Neural progenitor cell (in vitro differentiated cells): ENCODE measurements at regions not wholly inside any gene's neighbourhood (a gene's known extent, or its start where the extent isn't known, plus 50 kb on each side); places are given as distances from the start of the nearest gene placed in this dataset.

Experiments used
- DNase-seq: peaks from one replicate; pipeline ENCODE4 v3.0.0-alpha.2; 2016; ENCODE audit warnings: low spot score
- H2AFZ ChIP-seq: fragments of 200-600 bp; sonication (generic); replicated peaks from 2 replicates; pipeline ENCODE4 v1.6.1; 2016; ENCODE audit warnings: antibody characterized with exemption
- H3F3A ChIP-seq: fragments of 200-600 bp; sonication (generic); 2 replicates; pipeline ENCODE4 v1.6.1; 2016; ENCODE audit warnings: antibody characterized with exemption, low read depth
- H3K27ac ChIP-seq: fragments of 200-600 bp; sonication (generic); 2 replicates; pipeline ENCODE4 v1.5.1; 2016; ENCODE audit warnings: mild to moderate bottlenecking
- H3K27me3 ChIP-seq: fragments of 200-600 bp; sonication (generic); 2 replicates; pipeline ENCODE4 v1.6.1; 2016; ENCODE audit warnings: mild to moderate bottlenecking, moderate library complexity
- H3K36me3 ChIP-seq: fragments of 200-600 bp; sonication (generic); 2 replicates; pipeline ENCODE4 v1.5.1; 2016
- H3K4me1 ChIP-seq: fragments of 200-600 bp; sonication (generic); 2 replicates; pipeline ENCODE4 v1.6.1; 2016; ENCODE audit warnings: mixed run types
- H3K4me2 ChIP-seq: fragments of 200-600 bp; sonication (generic); 2 replicates; pipeline ENCODE4 v1.6.1; 2016
- H3K4me3 ChIP-seq: fragments of 200-600 bp; sonication (generic); 2 replicates; pipeline ENCODE4 v1.5.1; 2016
- H3K79me2 ChIP-seq: fragments of 200-600 bp; sonication (generic); 2 replicates; pipeline ENCODE4 v1.6.1; 2016; ENCODE audit warnings: low read depth
- H3K9ac ChIP-seq: fragments of 200-600 bp; sonication (generic); 2 replicates; pipeline ENCODE4 v1.6.1; 2016
- H3K9me3 ChIP-seq: fragments of 200-600 bp; sonication (generic); 2 replicates; pipeline ENCODE4 v1.5.1; 2016; ENCODE audit warnings: low read depth
- H4K20me1 ChIP-seq: fragments of 200-600 bp; sonication (generic); 2 replicates; pipeline ENCODE4 v1.6.1; 2016; ENCODE audit warnings: low read depth
- H3K27ac Mint-ChIP-seq: 3 replicates; pipeline ENCODE4 v1.8.0; 2021; ENCODE audit warnings: mixed read lengths
- H3K27me3 Mint-ChIP-seq: 2 replicates; pipeline ENCODE4 v1.8.0; 2022; ENCODE audit warnings: low read depth, mild to moderate bottlenecking, inconsistent platforms, moderate library complexity, mixed read lengths; ENCODE audit not compliant: insufficient read depth
- H3K36me3 Mint-ChIP-seq: 3 replicates; pipeline ENCODE4 v1.8.0; 2021; ENCODE audit warnings: mixed read lengths
- H3K4me1 Mint-ChIP-seq: 3 replicates; pipeline ENCODE4 v1.8.0; 2021; ENCODE audit warnings: mixed read lengths
- H3K4me3 Mint-ChIP-seq: 3 replicates; pipeline ENCODE4 v1.8.0; 2021; ENCODE audit warnings: mild to moderate bottlenecking, moderate library complexity, mixed read lengths
- H3K9me3 Mint-ChIP-seq: 3 replicates; pipeline ENCODE4 v1.8.0; 2020; ENCODE audit warnings: mixed read lengths
- CTCF ChIP-seq: fragments of 200-600 bp; sonication (generic); IDR thresholded peaks from 2 replicates; pipeline ENCODE4 v1.5.1; 2017; ENCODE audit warnings: antibody characterized with exemption, mild to moderate bottlenecking
- EZH2 ChIP-seq: fragments of 200-600 bp; sonication (generic); IDR thresholded peaks from 2 replicates; pipeline ENCODE4 v1.6.1; 2017; ENCODE audit warnings: antibody characterized with exemption, mild to moderate bottlenecking, moderate library complexity
- EZH2phosphoT487 ChIP-seq: fragments of 200-600 bp; sonication (generic); IDR thresholded peaks from 2 replicates; pipeline ENCODE4 v1.6.1; 2017; ENCODE audit warnings: antibody characterized with exemption

- Histone ChIP-seq H3F3A (no peaks in the 10 kb centered on the region), H3K27me3 (no peaks in the 10 kb centered on the region), H2AFZ (no peak overlapping the region), H3K4me2 (no peak overlapping the region), H3K27ac (no peak overlapping the region), H3K4me1 (no peaks in the 10 kb centered on the region), H3K36me3 (no peaks in the 10 kb centered on the region), H3K9ac (no peak overlapping the region), H4K20me1 (no peaks in the 10 kb centered on the region), H3K9me3 (no peaks in the 10 kb centered on the region), H3K79me2 (no peaks in the 10 kb centered on the region), H3K4me3 (no peak overlapping the region)
- no peak overlapping the region for H3K4me3 Mint-ChIP-seq
- no peaks in the 10 kb centered on the region for H3K9me3 Mint-ChIP-seq
- peak; percentile 9 for DNase-seq
- H3K36me3 Mint-ChIP-seq = no peaks in the 10 kb centered on the region
- H3K4me1 Mint-ChIP-seq = no peaks in the 10 kb centered on the region
- TF ChIP-seq CTCF (peak; percentile 43), EZH2phosphoT487 (no peak)
- H3K27me3 Mint-ChIP-seq = no peaks in the 10 kb centered on the region
- no peak overlapping the region for H3K27ac Mint-ChIP-seq
Observed at GRCh38 chr6:68313911-68314310, 321.2 kb upstream of the ADGRB3 start.

GRCh38 chr6:68307301-68307700, 327.8 kb upstream of the ADGRB3 start:
- Mint-ChIP-seq H3K4me1 (no peaks in the 10 kb centered on the region), H3K4me3 (no peak overlapping the region), H3K9me3 (peaks cover 2% of the 10 kb centered on the region), H3K27ac (no peak overlapping the region), H3K27me3 (peaks cover 6% of the 10 kb centered on the region), H3K36me3 (no peaks in the 10 kb centered on the region)
- Histone ChIP-seq H3K4me1 (no peaks in the 10 kb centered on the region), H3K4me3 (no peak overlapping the region), H3K9me3 (no peaks in the 10 kb centered on the region), H2AFZ (no peak overlapping the region), H3F3A (no peaks in the 10 kb centered on the region), H4K20me1 (no peaks in the 10 kb centered on the region), H3K79me2 (no peaks in the 10 kb centered on the region), H3K36me3 (no peaks in the 10 kb centered on the region), H3K27me3 (no peaks in the 10 kb centered on the region), H3K9ac (no peak overlapping the region), H3K27ac (no peak overlapping the region), H3K4me2 (no peak overlapping the region)
- TF ChIP-seq EZH2phosphoT487 = no peak
- no peak for TF ChIP-seq EZH2
- no peak for TF ChIP-seq CTCF
- DNase-seq = no peak

- peaks cover 2% of the 10 kb centered on the region for H3K9me3 Mint-ChIP-seq
- no peaks in the 10 kb centered on the region for H3K4me1 ChIP-seq
- TF ChIP-seq CTCF (no peak), EZH2 (no peak), EZH2phosphoT487 (no peak)
Observed at GRCh38 chr6:68296126-68296525, 339.0 kb upstream of the ADGRB3 start.

GRCh38 chr6:68282646-68283045, 352.4 kb upstream of the ADGRB3 start:
- H3K9me3 ChIP-seq = no peaks in the 10 kb centered on the region
- no peaks in the 10 kb centered on the region for H3K36me3 ChIP-seq
- TF ChIP-seq CTCF = no peak
- TF ChIP-seq EZH2 = no peak
- no peak for TF ChIP-seq EZH2phosphoT487

More at GRCh38 chr6:68296126-68296525, 339.0 kb upstream of the ADGRB3 start:
- no peak overlapping the region for H3K4me3 ChIP-seq
- no peak overlapping the region for H3K27ac ChIP-seq
- no peaks in the 10 kb centered on the region for H3K79me2 ChIP-seq
- no peaks in the 10 kb centered on the region for H3K27me3 Mint-ChIP-seq
- no peaks in the 10 kb centered on the region for H3K4me1 Mint-ChIP-seq
- no peak overlapping the region for H3K4me3 Mint-ChIP-seq
- no peaks in the 10 kb centered on the region for H3K27me3 ChIP-seq
- H3K4me2 ChIP-seq = no peak overlapping the region
- no peaks in the 10 kb centered on the region for H3K36me3 ChIP-seq
- H3K27ac Mint-ChIP-seq = no peak overlapping the region
- H3K9ac ChIP-seq = no peak overlapping the region
- no peak overlapping the region for H2AFZ ChIP-seq
- H3F3A ChIP-seq = no peaks in the 10 kb centered on the region
- H3K9me3 ChIP-seq = no peaks in the 10 kb centered on the region
- no peaks in the 10 kb centered on the region for H4K20me1 ChIP-seq
- no peak for DNase-seq
- H3K36me3 Mint-ChIP-seq = no peaks in the 10 kb centered on the region

More at GRCh38 chr6:68282646-68283045, 352.4 kb upstream of the ADGRB3 start:
- no peaks in the 10 kb centered on the region for H4K20me1 ChIP-seq
- no peaks in the 10 kb centered on the region for H3K27me3 ChIP-seq
- no peak overlapping the region for H3K9ac ChIP-seq
- no peak overlapping the region for H3K4me3 ChIP-seq
- Mint-ChIP-seq H3K9me3 (peaks cover 5% of the 10 kb centered on the region), H3K4me3 (no peak overlapping the region), H3K27ac (no peak overlapping the region), H3K27me3 (no peaks in the 10 kb centered on the region), H3K4me1 (no peaks in the 10 kb centered on the region), H3K36me3 (no peaks in the 10 kb centered on the region)
- no peaks in the 10 kb centered on the region for H3K4me1 ChIP-seq
- H3K27ac ChIP-seq = no peak overlapping the region
- H3K79me2 ChIP-seq = no peaks in the 10 kb centered on the region
- no peak for DNase-seq
- no peaks in the 10 kb centered on the region for H3F3A ChIP-seq
- no peak overlapping the region for H2AFZ ChIP-seq
- no peak overlapping the region for H3K4me2 ChIP-seq
